Natural killer cell treated with Interleukin-12 subunit alpha and Interleukin-12 subunit beta and Interleukin-15 and Interleukin-18, amount 100 ng/mL, for 72 hours (primary cell): ENCODE measurements at regions not wholly inside any gene's neighbourhood (a gene's known extent, or its start where the extent isn't known, plus 50 kb on each side); places are given as distances from the start of the nearest gene placed in this dataset.
A peak's percentile ranks its signal among the peaks of the same experiment; 100 is the strongest.
"Not testable (repeated sequence)": the region's sequence is repeated elsewhere in the genome, so short reads cannot be mapped to it uniquely, and the experiment has no call there.

Experiments
- ATAC-seq, 2 donors: fragments of 150-1000 bp; cut with Tn5 transposase in 1 of 2; sonication (Bioruptor Pico), chemical (Tn5 transposase) in 1 of 2; 2 replicates each; pipeline ENCODE4 v1.10.0; 2021
- DNase-seq: peaks from one replicate; pipeline ENCODE4 v3.0.0; 2022; ENCODE audit warnings: low spot score
- H3K27ac Mint-ChIP-seq, 2 donors: 1 replicate in 1 of 2; 2 replicates in 1 of 2; pipeline ENCODE4 v1.8.0; 2022; ENCODE audit warnings: mixed read lengths in 2 of 2, mild to moderate bottlenecking in 1 of 2, moderate library complexity in 1 of 2
- H3K27me3 Mint-ChIP-seq, 2 donors: 1 replicate in 1 of 2; 2 replicates in 1 of 2; pipeline ENCODE4 v1.8.0; 2022; ENCODE audit warnings: mixed read lengths in 2 of 2
- H3K36me3 Mint-ChIP-seq: one replicate; pipeline ENCODE4 v1.8.0; 2022; ENCODE audit warnings: mixed read lengths
- H3K4me1 Mint-ChIP-seq, 2 donors: 1 replicate in 1 of 2; 2 replicates in 1 of 2; pipeline ENCODE4 v1.8.0; 2022; ENCODE audit warnings: low read depth in 2 of 2, mixed read lengths in 2 of 2, mild to moderate bottlenecking in 1 of 2
- H3K4me3 Mint-ChIP-seq: one replicate; pipeline ENCODE4 v1.8.0; 2022; ENCODE audit warnings: mixed read lengths
- H3K9me3 Mint-ChIP-seq: 2 replicates; pipeline ENCODE4 v1.8.0; 2022; ENCODE audit warnings: mixed read lengths

DNA sequence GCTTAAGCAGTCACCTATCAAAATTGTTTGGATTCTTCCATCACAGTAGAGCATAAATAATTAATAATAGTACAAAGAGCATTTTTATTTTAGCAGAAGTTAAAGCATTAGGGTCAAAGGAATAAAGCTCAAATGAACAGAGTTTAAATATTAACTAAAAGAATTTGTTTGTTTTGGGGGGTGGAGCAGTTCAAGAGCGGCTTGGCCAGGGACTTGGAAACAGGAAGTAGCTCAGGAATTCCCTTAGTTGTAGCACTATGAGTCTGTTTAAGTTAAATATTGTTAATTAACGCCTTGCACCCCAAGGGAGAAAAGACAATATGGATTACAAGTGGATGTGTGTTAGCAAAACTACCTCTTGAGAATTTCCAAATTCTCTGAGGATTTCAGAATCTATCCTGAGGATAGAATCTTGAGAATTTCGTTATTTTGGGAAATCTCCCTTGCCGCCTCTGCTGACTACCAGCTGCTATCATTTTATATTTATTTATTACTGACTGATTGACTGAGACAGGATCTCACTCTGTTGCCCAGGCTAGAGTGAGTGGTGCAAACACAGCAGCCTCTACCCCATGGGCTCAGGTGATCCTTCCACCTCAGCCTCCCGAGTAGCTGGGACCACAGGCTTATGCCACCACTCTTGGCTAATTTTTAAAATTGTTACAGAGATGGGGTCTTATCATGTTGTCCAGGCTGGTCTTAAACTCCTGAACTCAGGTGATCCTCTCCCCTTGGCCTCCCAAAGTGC is 96.7 kb upstream of the CHD1 start:
- no peak for ATAC-seq
- H3K4me3 Mint-ChIP-seq, result no peak overlapping the region
- H3K4me1 Mint-ChIP-seq, result peaks cover 16 to 31% of the 10 kb centered on the region in 2 donors
- H3K27ac Mint-ChIP-seq, result no peak overlapping the region
- no peaks in the 10 kb centered on the region for H3K36me3 Mint-ChIP-seq
- H3K27me3 Mint-ChIP-seq, result no peaks in the 10 kb centered on the region
- no peak for DNase-seq
- no peaks in the 10 kb centered on the region for H3K9me3 Mint-ChIP-seq

DNA sequence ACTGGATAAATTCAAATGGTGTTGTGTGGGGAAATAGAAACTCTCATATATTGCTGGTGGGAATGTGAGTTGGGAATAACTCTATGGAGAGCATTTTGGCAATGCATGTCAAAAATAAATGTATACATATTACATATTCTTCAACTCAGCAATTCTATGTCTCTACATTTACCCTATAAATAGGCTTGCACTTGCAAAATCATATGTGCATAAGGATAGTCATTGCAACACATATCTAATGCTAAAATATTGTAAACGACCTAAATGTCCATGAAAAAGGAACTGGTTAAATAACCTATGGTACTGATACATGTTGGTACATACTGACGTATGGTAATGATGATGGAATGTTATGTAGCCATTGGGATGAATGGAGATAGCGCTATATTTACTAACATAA is 94.5 kb upstream of the CHD1 start:
- H3K36me3 Mint-ChIP-seq, result no peaks in the 10 kb centered on the region
- no peak overlapping the region for H3K27ac Mint-ChIP-seq
- no peaks in the 10 kb centered on the region for H3K9me3 Mint-ChIP-seq
- H3K27me3 Mint-ChIP-seq, result no peaks in the 10 kb centered on the region
- ATAC-seq, result no peak
- no peak for DNase-seq
- H3K4me1 Mint-ChIP-seq, result peaks cover 17 to 28% of the 10 kb centered on the region in 2 donors
- no peak overlapping the region for H3K4me3 Mint-ChIP-seq

DNA sequence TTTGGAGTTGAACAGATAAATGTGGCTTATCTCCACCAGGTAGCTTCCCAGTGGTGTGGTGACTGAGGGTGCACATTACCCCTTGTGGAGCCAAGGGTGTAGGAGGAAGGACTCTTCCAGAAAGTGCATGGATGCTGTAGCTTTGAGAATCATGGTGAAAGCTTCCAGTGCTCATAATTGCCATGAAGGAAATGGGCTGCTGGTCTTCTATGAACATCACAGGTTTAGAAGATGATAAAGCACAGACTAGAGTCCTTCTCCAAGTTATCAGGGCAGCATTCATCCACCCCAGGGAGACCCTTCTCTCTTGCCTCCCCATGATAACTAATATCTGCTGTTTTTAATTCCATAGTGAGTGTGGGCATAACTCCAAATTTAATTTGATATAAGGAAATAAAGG is 93.4 kb upstream of the CHD1 start:
- no peak overlapping the region for H3K4me3 Mint-ChIP-seq
- peaks cover 12 to 21% of the 10 kb centered on the region in 2 donors for H3K4me1 Mint-ChIP-seq
- ATAC-seq (no peak), DNase-seq (no peak)
- no peak overlapping the region for H3K27ac Mint-ChIP-seq
- no peaks in the 10 kb centered on the region for H3K36me3 Mint-ChIP-seq
- H3K9me3 Mint-ChIP-seq, result no peaks in the 10 kb centered on the region
- no peaks in the 10 kb centered on the region for H3K27me3 Mint-ChIP-seq

DNA sequence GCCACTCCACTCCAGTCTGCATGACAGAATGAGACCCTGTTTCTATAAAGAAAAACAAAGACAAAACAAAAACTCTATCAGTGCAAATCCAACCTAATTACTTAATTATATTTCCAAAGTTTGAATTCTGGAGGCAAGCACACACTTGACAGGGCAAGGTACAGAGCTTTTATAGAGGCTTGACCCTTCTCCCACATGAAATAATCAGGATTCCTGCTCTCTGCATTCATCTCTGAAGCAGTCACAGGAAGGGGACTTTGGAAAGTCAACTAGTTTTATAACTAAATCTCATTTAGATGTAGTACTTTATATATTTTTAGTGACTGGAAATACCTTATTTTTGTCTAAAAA is 91.9 kb upstream of the CHD1 start:
- H3K4me1 Mint-ChIP-seq, result peaks cover 4 to 10% of the 10 kb centered on the region in 2 donors
- ATAC-seq, result no peak
- no peaks in the 10 kb centered on the region for H3K9me3 Mint-ChIP-seq
- no peaks in the 10 kb centered on the region for H3K27me3 Mint-ChIP-seq
- no peak overlapping the region for H3K27ac Mint-ChIP-seq
- no peak overlapping the region for H3K4me3 Mint-ChIP-seq
- no peak for DNase-seq
- H3K36me3 Mint-ChIP-seq, result no peaks in the 10 kb centered on the region

DNA sequence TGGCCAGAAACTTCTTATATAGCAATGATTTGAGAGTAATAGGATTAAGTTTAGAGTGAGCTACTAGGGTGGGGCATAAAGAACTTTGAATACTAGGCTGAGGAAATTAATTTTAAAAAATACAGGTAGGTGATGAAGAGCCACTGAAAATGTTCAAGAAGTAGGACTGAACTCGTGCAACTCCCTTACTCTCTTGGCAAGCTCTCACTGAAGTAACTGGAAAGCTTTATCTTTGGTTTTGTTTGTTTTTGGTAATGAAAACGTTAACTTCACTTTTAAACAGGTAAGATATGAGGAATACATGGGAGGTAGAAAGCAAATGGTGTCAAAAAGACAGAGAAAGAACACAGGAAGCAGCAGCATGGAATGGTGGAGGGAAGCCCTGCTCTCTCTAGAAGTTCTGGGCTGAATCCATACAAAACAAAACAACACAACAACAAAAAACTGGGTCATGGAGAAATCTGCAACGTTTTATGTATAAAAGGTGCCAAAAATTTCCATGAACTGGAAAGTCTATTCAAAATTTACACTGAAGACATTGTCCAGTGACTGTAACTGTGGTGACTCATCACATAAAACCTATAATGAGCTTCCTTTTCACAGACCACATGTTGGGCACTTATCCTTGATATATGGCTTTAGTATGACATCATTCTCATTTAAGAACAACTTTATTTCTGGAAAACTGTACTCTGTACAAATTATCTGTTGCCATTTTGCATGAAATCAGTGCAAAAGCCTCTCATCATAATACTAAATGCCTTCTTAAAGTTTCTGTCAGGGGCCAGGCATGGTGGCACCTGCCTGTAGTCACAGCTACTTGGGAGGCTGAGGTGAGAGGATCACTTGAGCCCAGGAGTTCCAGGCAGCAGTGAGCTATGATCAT is 91.2 kb upstream of the CHD1 start:
- Mint-ChIP-seq H3K36me3 (no peaks in the 10 kb centered on the region), H3K27ac (peak overlapping the region in 1 of 2 donors; percentile 12), H3K9me3 (no peaks in the 10 kb centered on the region), H3K27me3 (peaks cover 0 to 2% of the 10 kb centered on the region in 2 donors), H3K4me3 (no peak overlapping the region), H3K4me1 (peaks cover 4 to 10% of the 10 kb centered on the region in 2 donors)
- DNase-seq, result no peak
- no peak for ATAC-seq

DNA sequence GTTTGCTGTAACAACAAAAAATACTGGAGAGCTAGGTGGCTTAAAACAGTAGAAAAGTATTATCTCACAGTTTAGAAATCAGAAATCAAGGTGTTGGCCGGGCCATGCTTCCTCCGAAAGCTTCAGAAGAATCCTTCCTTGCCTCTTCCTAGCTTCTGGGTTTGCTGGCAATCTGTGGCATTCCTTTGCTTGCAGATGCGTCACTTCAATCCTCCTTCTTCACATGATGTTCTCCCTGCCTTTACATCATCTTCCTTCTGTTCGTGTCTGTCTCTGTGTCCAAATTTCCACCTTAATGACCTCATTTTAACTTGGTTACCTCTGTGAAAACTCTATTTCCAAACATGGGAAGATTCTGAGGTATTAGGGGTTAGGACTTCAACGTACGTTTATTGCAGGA is 90.4 kb upstream of the CHD1 start:
- H3K4me3 Mint-ChIP-seq, result no peak overlapping the region
- H3K4me1 Mint-ChIP-seq, result peaks cover 4 to 10% of the 10 kb centered on the region in 2 donors
- no peak for DNase-seq
- H3K9me3 Mint-ChIP-seq, result no peaks in the 10 kb centered on the region
- ATAC-seq, result no peak
- no peak overlapping the region for H3K27ac Mint-ChIP-seq
- no peaks in the 10 kb centered on the region for H3K36me3 Mint-ChIP-seq
- peaks cover 0 to 2% of the 10 kb centered on the region in 2 donors for H3K27me3 Mint-ChIP-seq

DNA sequence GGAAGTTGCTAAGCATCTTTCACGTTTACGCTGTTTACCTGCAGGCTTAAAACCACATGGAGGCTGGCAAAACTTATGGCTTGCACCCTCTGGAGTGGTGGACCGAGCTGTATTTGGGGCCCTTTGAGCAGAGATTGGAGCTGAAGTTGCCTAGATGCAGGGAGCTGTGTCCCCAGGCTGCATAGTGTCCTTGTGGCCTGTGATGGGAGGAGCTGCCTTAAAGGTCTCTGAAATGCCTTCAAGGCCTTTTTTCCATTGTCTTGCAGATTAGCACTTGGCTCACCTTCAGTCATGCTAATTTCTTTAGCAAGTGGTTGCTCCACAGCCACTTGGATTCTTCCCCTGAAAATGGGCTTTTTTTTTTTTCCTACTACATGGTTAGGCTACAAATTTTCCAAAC is 81.5 kb upstream of the CHD1 start:
- Mint-ChIP-seq H3K27ac (no peak overlapping the region), H3K9me3 (no peaks in the 10 kb centered on the region), H3K4me1 (peaks cover 3 to 6% of the 10 kb centered on the region in 2 donors), H3K4me3 (no peak overlapping the region), H3K27me3 (no peaks in the 10 kb centered on the region), H3K36me3 (no peaks in the 10 kb centered on the region)
- DNase-seq (no peak), ATAC-seq (no peak)

DNA sequence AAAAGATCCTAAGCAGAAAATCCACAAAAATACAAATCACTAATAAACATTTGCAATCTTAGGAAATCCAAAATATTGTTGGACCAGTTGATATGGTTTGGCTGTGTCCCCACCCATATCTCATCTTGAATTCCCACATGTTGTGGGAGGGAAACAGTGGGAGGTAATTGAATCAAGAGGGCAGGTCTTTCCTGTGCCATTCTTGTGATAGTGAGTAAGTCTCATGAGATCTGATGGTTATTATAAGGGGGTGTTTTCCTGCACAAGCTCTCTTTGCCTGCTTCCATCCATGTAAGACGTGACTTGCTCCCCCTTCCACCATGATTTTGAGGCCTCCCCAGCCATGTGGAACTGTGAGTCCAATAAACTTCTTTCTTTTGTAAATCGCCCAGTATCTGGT is 79.2 kb upstream of the CHD1 start:
- peaks cover 10 to 14% of the 10 kb centered on the region in 2 donors for H3K4me1 Mint-ChIP-seq
- H3K36me3 Mint-ChIP-seq, DNase-seq, H3K27me3 Mint-ChIP-seq, H3K9me3 Mint-ChIP-seq, H3K4me3 Mint-ChIP-seq, ATAC-seq, H3K27ac Mint-ChIP-seq: not testable (repeated sequence)

DNA sequence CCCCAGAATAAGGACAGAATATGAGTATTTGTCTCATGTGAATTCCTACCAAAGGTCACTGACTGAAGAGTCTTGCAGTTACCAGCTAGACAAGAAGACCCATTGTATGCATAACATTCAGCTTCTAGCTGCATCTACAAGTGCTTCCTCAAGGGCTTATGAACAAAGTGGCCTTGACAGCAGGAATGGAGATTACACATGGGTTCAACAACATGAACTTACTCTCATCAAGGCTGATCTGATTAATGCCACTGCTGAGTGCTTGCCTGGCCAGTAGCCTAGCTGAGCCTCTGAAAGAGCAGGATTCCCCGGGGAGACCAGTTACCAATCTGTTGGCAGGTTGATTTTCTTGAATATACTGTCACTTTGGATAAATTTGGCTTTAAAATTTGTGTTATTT is 76.7 kb upstream of the CHD1 start:
- DNase-seq (no peak), ATAC-seq (no peak)
- H3K4me3 Mint-ChIP-seq, result no peak overlapping the region
- H3K27ac Mint-ChIP-seq, result peak overlapping the region in 1 of 2 donors; percentile 2
- H3K9me3 Mint-ChIP-seq, result no peaks in the 10 kb centered on the region
- peaks cover 16 to 28% of the 10 kb centered on the region in 2 donors for H3K4me1 Mint-ChIP-seq
- no peaks in the 10 kb centered on the region for H3K36me3 Mint-ChIP-seq
- H3K27me3 Mint-ChIP-seq, result no peaks in the 10 kb centered on the region

DNA sequence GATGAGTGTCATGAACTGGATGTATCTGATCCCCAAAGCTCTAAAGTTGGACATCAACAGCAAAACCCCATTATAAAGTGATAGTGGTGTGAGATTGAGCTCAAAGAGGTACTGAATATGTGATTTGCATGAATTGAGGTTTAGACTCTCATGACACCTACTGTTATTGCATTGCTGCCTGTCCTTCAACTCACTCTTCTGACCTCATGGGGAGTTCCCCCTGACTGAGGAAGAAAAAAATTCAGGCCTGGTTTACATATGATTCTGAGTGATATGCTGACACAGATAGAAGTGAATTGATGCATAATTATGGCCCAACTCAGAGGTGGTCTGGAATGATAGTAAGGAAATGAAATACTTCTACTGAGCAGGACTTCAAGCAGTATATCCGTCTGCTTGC is 76.2 kb upstream of the CHD1 start:
- Mint-ChIP-seq H3K27ac (peak overlapping the region in 1 of 2 donors; percentile 2), H3K4me1 (peaks cover 16 to 28% of the 10 kb centered on the region in 2 donors), H3K36me3 (no peaks in the 10 kb centered on the region), H3K4me3 (no peak overlapping the region), H3K9me3 (no peaks in the 10 kb centered on the region), H3K27me3 (no peaks in the 10 kb centered on the region)
- ATAC-seq, result peak; percentile 94 to 96
- no peak for DNase-seq

DNA sequence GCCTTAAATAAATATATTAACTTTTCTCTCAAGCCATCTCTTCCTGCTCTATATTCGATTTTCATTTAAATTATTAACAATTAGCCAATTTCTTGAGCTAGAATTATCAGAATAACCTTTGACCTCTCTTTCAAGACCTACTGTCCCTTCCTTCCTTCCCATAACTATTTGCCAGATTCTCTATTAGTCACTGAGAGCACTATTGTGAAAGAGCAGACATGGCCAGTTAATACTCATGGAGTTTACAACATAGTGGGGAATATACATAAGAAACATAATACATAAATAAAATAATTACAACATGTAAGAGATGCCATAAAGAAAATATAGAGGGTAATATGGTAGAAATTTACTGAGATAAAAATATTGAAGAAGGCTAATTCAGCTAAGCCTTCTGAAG is 72.1 kb upstream of the CHD1 start:
- ATAC-seq (no peak), DNase-seq (no peak)
- Mint-ChIP-seq H3K4me3 (no peak overlapping the region), H3K4me1 (peaks cover 16 to 28% of the 10 kb centered on the region in 2 donors), H3K27ac (no peak overlapping the region), H3K27me3 (no peaks in the 10 kb centered on the region), H3K9me3 (no peaks in the 10 kb centered on the region), H3K36me3 (no peaks in the 10 kb centered on the region)

DNA sequence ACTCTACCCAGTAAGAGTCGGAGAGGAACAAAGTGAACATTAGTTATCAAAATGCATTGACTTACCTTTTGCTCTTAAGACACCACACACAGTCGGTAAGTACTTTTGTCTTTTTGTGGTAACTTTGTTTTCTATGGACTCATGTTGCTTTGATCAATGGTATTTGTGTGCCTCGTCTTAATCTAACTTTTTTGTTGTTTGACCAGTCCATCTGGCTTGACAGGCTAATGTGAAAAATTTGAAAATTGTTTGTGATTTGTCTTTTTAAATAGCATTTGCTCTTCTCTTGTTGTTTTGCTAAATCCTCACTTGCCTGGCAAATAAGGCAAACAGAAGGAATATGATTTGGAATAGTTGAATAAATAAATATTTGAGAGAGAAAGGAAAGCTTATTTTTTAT is 71.4 kb upstream of the CHD1 start:
- ATAC-seq (no peak), DNase-seq (no peak)
- peaks cover 12 to 22% of the 10 kb centered on the region in 2 donors for H3K4me1 Mint-ChIP-seq
- no peaks in the 10 kb centered on the region for H3K27me3 Mint-ChIP-seq
- no peak overlapping the region for H3K27ac Mint-ChIP-seq
- H3K4me3 Mint-ChIP-seq, result no peak overlapping the region
- H3K9me3 Mint-ChIP-seq, result no peaks in the 10 kb centered on the region
- H3K36me3 Mint-ChIP-seq, result no peaks in the 10 kb centered on the region

DNA sequence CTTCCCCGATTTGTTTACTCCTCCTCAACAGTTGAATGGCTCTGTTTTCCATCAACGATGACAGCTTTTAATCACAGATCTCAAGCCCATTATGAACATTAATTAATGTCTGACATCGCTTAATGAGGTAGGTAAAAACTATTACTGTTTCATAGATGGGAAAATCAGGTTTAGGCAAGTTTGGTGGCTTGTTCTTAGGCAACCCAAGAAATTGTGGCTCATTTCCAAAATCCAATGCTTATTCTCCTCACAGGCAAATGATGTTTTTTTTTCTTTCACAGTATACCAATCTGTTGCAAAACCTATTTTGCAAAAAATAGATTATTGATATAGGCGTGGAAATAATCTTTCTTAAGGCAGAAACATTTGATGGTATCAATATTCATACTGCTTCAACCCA is 70.8 kb upstream of the CHD1 start:
- ATAC-seq, result no peak
- Mint-ChIP-seq H3K9me3 (no peaks in the 10 kb centered on the region), H3K4me1 (peaks cover 6 to 16% of the 10 kb centered on the region in 2 donors), H3K36me3 (no peaks in the 10 kb centered on the region), H3K4me3 (no peak overlapping the region), H3K27me3 (no peaks in the 10 kb centered on the region), H3K27ac (no peak overlapping the region)
- no peak for DNase-seq

DNA sequence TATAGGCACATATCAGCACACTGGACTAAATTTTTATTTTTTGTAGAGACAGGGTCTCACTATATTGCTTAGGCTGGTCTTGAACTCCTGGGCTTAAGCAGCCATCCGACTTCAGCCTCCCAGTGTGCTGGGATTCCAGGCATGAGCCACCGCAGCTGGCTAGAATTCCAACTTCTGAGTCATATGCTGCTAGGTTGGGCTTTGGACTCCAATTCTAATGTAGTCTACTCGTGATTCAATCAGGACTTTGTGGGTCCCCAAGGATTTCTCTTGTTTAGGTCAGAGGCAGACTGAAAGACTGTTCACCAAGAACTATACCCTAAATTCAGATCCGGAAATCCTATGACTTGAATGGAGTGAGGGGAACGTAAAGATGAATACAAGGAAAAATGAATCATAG is 68.2 kb upstream of the CHD1 start:
- Mint-ChIP-seq H3K36me3 (no peaks in the 10 kb centered on the region), H3K4me1 (peaks cover 6 to 14% of the 10 kb centered on the region in 2 donors), H3K27ac (no peak overlapping the region), H3K27me3 (no peaks in the 10 kb centered on the region), H3K9me3 (no peaks in the 10 kb centered on the region), H3K4me3 (no peak overlapping the region)
- ATAC-seq (no peak), DNase-seq (no peak)
